HG02852 (cell line): ENCODE measurements at regions not wholly inside any gene's neighbourhood (a gene's known extent, or its start where the extent isn't known, plus 50 kb on each side); places are given as distances from the start of the nearest gene placed in this dataset.

Experiments
- ATAC-seq: cut with Tn5 transposase; IDR thresholded peaks from one replicate; pipeline ENCODE4 v1.9.1; 2021; ENCODE audit warnings: mild to moderate bottlenecking, moderate library complexity; ENCODE audit not compliant: unreplicated experiment

DNA sequence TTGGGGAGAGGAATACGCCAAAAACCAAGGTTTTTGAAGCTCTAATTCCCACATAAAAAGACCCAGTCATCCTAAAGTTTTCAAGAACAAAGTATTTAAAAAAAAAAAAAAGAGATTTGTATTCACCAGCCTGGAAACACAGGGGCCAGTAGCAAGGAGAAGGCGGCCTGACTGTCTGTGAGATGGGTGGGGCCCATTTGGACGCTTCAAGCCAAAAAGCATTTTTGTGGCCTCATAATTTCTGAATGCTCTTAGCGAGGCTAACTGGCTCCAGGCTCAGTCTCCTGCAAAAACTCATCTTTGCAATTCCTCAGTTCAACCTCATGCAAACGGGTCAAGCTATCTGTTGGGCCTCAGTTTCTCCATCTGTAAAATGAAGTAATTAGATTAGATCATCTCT, 514.1 kb downstream of the MED13L start:
- no peak for ATAC-seq

DNA sequence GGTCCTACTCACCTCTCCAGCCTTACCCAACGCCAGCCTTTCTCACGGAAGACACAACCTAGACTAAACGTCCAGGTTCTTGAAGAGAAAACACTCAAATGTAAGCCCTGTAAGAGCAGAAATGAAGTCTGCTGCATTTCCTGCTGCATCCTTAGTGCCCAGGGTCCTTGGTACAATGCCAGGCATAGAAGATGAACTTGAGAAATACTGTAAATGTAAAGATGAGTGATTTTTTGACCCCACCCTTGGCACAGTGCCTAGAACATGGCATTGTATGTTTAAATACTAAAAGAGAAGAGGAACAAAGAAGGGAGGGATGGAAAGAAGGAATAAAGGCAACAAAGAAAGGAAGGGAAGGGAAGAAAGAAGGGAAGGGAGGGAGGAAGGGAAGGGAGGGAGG, 514.6 kb downstream of the MED13L start:
- no peak for ATAC-seq

DNA sequence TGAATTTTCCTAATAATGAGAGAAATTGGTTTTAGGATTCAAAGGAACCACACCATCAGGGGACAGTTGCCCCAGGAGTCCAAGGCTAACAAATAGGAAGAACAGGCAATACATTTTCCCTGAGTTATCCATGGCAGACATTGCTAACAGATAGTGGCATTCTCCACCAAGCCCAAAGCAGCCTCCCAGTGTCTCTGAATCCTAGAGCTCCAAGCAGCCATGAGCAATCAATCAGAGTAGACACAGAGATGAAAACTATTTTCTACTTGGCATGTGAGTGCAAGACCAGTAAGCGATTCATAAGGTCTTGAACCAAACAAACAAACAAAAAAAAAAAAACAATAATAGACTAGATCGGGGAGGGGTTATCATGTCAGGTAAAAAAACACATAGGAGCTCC, 515.7 kb downstream of the MED13L start:
- ATAC-seq: no peak

DNA sequence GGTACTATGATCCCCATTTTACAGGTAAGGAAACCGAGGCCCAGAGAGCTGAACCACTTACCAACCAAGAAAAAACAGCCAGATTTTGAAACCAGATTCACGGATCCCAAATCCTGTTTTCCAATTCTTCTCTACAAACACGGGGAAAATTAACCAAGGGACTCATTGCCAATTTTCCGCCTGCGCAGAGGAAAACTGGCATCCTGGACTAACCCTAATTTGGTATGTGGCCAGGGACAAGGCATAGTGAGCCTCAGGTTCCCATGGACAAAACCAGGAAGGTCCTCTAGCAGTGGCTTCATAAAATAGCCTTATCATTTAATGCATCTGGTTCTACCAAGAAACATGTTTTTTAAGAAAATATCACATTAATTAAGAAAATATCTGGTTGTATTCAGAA, 517.3 kb downstream of the MED13L start:
- ATAC-seq: no peak

DNA sequence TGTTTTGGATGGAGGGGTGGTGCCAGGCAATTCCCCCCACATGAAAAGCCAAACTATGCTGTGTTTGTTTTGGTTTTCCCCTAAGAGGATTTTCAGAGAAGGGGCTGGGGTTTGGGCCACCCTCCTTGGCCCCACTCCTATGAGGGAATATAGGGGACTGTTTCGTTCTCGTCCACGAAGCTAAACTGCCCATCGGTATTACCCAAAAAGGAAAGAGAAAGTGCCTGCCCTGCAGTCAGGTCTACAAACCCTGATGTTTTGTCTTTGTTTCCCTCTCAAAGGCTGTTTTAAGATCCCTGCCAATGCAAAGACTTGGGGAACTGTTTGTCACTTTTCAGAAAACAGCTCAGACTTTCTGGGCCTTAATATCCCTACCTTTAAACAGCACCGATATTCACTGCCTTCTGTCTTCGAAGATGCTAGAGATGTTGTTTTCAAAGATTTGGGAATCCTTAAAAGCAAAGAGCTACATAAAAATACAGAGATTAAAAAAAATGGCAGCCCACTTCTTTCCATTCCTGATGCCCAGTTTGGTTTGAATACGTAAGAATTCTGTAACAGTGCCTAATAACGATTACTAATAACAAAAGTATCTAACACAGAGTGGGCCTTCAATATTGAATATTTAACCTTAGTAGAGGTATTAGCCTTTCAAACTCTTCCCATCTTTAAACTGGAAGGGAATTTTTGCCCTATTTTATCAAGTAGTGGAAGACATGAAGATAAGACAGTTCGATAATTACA, 518.4 kb downstream of the MED13L start:
- no peak for ATAC-seq

DNA sequence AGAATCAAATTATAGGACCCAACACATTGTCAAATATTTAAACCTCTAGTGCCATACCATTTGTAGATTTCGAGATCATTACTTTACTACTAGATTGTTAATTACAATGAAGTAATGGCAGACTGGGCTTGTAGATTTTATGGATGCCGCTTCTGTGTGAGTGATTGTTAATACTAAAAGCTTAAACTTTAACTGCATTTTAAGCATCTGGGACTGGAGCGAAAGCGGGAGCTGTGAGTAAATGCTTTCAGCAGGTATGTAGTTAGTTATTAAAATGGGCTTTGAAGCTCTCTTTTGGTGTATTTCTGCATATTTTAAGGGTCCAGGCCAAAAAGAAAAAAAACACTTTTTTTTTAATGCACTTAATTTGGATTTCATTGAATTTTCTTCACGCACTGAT, 519.3 kb downstream of the MED13L start:
- no peak for ATAC-seq

DNA sequence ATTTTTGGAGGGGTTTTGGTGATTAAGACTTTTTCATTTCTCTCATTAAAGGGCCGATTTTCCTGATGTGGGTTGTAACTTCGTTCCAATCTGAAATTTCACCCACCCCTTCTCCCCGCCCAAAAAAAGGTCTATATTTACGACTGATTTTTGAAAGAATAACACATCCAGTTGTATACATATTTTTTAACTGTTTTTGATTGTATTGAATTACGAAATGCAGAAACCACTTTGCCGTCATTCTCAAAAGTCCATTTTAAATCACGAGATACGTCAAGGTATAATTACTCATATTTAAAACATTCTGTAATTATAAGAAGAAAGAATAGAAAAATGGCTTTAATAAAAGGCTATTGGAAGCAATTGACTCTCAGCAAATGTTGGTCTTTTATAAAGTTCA, 520.7 kb downstream of the MED13L start:
- ATAC-seq: no peak

DNA sequence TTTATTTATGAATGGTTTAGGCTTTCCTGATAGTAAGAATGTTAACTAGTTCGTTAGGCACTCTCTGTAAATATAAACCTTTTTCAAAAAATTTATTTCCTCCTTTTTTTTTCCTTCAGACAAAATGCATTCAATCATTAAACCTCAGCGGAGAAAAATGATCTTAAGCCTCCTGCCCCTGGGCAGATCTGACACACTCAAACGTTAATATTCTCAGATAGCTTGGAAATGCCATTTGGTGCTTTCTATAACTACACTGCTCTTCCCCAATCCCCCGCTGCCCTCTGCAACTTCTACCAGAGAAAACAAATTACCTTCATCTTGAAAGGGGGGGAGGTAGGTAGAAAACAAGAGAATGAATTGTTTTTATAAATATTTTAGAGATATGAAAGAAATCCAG, 521.2 kb downstream of the MED13L start:
- no peak for ATAC-seq

DNA sequence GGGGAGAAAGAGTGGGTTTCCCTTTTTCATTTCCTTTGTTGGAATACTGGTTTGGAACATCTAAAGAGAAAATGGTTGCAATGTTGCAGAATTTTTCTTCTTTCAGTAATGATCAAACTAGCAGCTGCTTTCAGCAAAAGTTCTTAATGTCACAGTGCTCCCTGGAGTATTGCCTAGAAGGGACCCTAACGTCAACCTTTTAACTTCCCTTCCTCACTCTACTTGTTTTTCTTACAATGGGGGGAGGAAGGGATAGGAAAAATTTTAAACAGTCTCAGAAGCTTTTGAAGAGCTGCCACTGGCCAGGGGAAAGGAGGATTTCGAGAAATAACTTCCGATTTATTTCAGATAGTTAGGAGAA, 521.8 kb downstream of the MED13L start:
- no peak for ATAC-seq

DNA sequence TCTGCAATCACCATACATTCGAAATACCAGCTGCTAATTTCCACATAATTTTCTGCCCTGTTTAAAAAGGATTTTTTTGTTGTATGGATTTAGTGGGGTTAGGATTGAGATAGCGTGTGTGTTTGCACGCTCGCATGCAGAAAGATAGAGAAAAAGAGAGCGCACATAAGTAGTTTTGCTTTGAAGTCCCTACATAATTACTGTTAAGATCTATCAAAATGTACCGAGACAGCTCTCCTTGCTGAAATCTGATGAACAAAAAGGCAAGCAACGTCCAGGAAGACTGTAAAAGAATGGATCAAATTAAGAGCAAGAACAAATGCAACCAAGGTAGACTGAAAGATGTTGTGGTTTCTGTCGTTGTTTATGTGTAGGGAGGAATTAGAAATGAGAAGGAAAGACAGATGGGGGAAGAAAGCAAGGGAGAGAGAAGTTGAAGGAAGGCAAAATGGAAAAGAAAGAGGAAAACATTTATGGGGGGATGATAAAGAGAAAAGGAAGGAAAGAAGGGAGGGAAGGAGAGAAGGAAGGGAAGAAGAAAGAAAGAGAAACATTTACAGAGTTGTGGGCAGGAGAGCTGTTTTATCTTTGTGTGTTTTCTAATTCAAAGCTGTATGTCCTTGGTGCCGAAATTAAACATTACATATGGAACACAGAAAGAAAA, 522.3 kb downstream of the MED13L start:
- no peak for ATAC-seq

DNA sequence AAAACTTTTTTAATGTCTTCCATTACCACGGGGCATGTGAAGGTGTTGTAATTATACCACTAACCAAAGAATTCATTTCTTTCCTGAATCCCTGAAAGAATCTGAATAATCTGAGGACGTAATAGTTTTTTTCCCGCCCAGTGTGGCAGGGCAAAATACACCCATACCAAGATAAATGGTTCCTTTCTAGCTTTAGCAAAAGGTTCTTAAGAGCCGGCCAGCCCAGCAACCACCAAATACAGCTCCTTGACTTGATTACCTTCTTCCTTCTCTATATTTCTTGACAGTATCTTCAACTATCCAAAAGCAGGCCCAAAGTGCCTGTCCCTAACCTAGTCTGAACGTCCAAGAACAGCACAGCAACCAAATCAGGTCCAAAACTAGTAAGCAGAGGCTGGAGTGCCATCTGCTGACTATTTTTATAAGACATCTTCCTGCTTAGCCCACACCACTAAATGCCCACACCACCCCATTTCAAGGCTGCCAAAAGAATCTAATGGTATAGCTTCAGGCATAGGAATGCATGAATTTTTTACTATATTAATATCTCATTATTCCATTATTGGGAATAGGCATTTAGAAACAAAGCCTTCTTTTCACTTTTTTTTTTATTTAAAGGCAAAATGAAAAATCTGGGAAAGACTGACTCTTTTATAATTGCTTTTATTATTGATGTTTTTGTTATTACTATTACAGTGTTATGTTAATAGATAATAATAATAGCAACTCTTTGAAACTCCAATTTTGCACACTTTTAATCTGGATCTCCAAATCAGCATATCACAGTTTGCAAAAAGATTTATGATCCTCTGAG, 524.4 kb downstream of the MED13L start:
- no peak for ATAC-seq

DNA sequence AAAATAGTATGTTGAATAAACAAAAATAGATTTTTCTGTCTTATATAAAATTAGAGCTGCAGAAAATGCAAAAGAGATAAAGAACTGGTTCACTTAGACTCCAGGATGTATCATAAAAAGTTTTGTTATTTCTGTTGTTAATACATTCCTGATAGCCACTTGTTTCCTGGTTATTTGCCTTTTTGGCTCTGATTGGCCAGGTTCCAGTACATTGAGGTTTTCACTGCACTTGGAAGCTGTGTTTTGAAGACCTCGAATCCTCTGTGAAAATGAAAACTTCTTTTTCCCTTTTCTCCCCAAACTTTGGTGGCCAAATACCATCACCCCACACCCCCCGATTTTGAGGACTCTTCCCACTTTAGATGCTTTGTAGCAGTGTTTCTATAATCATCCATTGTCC, 525.3 kb downstream of the MED13L start:
- ATAC-seq: no peak

DNA sequence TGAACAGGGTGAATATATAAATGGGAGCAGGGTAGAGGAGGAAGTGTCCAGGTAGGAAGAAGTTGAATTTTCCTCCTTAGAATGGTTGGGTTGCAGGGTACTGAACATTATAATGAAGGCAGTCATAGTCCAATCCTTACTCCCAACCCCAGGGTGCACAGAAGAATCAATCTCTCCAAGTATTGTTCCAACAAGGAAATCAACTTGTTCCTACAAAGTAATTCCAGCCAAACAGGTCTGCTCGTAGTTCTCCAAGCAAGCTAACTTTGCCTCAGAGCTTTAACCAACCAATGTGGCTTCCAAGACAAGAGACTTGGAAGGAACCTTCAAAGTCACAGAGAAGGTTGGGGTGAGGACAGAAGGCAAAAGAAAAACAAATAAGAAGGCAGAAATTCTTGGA, 527.2 kb downstream of the MED13L start:
- ATAC-seq: no peak

DNA sequence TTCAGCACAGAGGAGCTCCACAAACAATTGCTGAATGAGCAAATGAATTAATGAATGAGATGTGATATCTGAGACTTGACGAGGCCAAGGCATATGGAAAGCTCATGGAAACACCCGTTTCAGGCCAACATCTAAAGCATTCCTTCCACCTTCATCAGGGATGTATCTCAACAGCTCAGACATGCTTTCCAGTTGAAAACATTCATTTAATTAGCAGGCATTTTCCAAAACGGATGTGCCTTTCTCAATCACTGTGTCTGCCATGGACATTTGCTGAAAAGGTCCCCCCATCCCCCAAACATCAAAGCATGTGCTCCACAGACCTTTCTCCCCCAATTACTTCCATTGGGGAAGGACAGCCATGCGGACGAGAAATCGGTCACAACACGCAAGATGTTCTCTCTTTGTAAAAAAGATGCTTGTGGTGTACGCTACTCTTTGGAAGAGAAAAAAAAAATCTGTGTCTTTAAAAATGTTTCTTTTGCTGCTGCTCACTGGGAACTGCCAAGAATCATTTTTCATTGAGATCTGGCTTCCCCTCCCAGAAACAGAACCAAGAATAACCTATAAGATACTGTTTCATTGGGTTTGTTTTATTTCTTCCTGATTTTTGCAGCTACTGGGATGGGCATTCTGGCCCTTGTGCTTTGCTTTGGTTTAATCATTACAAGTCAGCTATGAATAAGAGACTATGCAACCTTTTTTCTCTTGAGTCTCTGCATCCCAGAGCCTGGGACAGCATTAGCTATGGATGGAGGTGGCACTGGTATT, 528.2 kb downstream of the MED13L start:
- ATAC-seq: no peak

DNA sequence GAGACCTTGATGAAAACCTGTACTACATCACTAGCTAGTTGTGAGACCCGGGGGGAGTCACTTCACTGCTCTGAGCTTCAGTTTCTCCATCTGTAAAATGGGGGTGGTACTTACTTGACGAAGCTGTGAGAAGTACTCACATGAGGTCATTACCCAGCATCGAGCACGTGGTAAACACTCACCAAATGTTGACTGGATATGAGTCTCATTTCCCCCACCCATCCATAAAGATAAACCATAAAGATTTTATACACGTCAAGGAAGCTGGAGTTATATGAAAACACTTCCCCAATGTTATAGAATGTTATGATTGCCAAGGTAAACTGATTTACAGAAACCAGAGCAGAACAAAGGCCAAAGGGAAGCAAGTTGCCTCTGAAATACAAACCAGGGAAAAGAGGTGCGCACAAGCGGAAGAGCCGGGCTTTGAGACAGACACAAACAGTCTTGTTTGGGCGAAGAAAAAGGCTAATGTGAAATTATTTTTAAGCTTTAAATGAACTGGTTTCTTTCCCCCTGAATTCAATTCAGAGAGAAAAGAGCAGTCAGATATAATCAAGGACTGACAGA, 536.8 kb downstream of the MED13L start:
- ATAC-seq: no peak

DNA sequence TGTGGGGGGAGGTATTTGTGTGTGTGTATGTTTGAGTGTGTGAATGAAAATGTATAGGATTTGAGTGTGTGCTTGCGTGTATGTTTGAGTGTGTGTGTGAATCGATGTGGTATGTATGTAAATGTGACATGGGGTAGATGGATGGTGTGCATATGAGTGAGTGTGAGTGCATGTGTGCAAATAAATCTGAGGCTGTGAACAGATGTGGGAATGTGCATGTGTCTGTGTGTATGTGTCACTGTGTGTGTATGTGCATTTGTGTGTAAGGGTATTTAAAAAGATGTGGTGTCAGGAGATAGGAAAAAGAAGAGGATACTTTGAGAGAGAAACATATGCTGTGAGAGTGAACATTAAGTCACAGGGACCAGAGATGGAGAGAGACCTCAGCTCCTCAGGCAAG, 539.6 kb downstream of the MED13L start:
- no peak for ATAC-seq

DNA sequence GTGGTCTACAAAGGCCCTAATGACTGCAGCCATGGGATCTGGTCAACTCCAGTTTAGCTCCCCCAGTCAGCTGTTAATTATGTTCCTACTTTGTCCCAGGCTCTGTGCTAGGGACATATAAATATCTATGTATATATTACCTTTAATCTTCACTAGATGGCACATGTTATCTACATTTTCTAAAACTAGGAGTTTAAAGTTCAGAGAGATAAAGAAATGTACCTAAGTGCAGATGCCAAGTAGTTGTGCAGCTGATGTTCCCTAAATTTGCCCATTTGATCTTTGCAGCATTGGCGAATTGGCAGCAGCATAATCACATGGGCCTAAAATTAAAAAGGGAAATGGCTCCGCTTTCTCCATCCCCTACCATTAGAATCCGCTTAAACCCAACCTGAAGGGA, 541.1 kb downstream of the MED13L start:
- ATAC-seq: no peak

DNA sequence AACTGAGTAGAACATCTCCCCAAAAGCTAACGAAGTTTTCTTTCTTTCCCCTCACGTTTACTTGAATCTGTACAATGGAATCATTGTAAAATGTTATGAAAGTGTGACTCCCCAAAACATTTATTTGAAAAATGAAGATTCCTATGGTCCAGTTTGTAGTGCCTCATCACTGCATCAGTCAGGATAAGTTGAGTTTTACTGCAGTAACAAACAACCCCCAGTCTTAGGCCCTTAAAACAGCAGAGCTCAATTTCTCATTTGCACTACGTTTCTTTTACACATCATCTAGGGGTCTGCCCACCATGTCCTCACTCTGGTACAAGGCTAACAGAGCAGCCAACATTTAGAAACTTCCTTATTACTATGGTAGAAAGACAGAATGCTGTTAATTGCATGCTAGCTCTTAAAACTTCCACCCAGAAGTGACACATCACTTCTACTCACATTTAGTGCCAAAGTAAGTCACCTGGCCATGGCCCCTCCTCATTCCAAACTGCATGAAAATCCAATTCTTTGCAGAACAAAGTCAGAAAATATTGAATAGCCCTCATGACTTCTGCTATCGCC, 546.4 kb downstream of the MED13L start:
- ATAC-seq: no peak

DNA sequence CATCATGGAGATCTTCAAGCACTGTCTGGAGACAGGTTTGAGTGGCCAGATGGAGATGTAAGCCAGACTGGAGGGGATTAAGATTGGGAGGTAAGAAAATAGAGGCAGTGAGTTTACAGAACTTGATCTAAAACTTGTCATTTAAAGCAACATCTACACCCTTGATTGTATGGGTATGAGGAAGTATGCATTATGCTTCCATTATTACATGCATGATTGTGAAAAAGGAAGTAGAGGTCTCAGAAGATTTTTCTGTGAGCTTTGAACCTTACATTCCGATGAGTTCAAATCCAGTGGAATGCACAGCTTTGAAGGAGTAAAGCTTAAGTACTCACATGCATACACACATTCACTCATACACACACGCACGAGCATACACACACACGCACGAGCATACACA, 550.8 kb downstream of the MED13L start:
- no peak for ATAC-seq

DNA sequence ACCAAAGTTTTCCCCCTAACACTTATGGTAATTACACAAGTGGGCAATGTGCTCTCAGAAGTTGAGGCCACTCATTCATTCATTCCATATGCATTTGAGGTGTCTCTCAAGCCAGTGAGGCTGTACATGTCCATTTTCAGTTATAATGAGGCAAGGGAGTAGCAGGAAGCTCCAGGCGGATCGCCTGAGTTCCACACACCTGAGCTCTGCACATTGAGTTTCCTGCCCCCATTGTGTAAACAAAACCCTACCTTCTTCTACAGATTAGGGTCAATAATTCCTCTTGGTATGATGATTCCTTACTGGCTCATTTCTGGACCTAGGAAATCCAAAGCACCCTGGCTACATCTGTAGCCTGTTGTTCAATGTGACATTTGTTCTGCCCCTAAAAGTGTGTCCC, 555.3 kb downstream of the MED13L start:
- ATAC-seq: no peak

DNA sequence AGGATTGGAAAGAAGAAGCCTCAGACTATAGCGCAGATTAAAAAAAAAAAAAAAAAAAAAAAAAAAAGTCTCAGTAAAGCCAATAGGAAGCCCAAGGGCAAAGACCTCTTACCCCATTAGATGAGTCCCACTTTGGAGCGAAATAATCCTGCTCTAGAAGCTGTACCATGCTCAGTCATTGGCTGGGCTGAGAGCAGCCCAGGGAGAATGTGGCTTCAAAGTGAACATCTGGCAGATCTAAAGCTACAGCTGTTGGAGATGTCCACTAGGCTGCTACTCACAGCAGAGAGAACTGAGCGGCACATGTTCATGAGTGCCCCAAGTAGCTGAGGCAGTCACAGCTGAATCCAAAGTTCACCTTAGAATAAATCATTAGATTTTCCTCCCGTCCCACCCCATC, 560.9 kb downstream of the MED13L start:
- no peak for ATAC-seq
